Upper lobe of left lung (tissue), 6 donors: ENCODE measurements at regions not wholly inside any gene's neighbourhood (a gene's known extent, or its start where the extent isn't known, plus 50 kb on each side); places are given as distances from the start of the nearest gene placed in this dataset.

ENCODE experiments used
- ATAC-seq, 2 donors: fragments of 200-7000 bp; cut with Tn5 transposase; one replicate each; pipeline ENCODE4 v1.9.1; 2022; ENCODE audit warnings: mild to moderate bottlenecking in 2 of 2, moderate library complexity in 2 of 2; ENCODE audit not compliant: low FRiP score in 2 of 2
- DNase-seq, 2 donors: peaks; one replicate each; pipeline ENCODE4 v3.0.0-alpha.2; 2019 to 2020
- H3K27ac ChIP-seq, 4 donors: fragments of 200-600 bp; sonication (generic); one replicate each; pipeline ENCODE4 v1.5.1; 2016 to 2019
- H3K27me3 ChIP-seq, 4 donors: fragments of 200-600 bp; sonication (generic); one replicate each; pipeline ENCODE4 v1.5.1; 2017 to 2019
- H3K36me3 ChIP-seq, 4 donors: fragments of 200-600 bp; sonication (generic); one replicate each; pipeline ENCODE4 v1.5.1; 2016 to 2019
- H3K4me1 ChIP-seq, 4 donors: fragments of 200-600 bp; sonication (generic); one replicate each; pipeline ENCODE4 v1.5.1; 2018 to 2019
- H3K4me3 ChIP-seq, 4 donors: fragments of 200-600 bp; sonication (generic); one replicate each; pipeline ENCODE4 v1.5.1; 2017 to 2019; ENCODE audit warnings: mild to moderate bottlenecking in 2 of 4, moderate library complexity in 1 of 4
- H3K9me3 ChIP-seq, 4 donors: fragments of 200-600 bp; sonication (generic); one replicate each; pipeline ENCODE4 v1.5.1; 2018 to 2019
- EP300 ChIP-seq, 4 donors: sonication (generic); formaldehyde crosslinking; IDR thresholded peaks; one replicate each; pipeline ENCODE4 v1.5.1; 2017; ENCODE audit warnings: antibody characterized with exemption in 4 of 4, control low read depth in 2 of 4
- POLR2A ChIP-seq, 4 donors: fragments of 450-650 bp; IDR thresholded peaks; one replicate each; pipeline ENCODE4 v1.5.1; 2016 to 2017; ENCODE audit warnings: antibody characterized with exemption in 4 of 4, mild to moderate bottlenecking in 2 of 4
- POLR2AphosphoS5 ChIP-seq, 2 donors: sonication (generic); formaldehyde crosslinking; IDR thresholded peaks; one replicate each; pipeline ENCODE4 v1.5.1; 2017; ENCODE audit warnings: antibody characterized with exemption in 2 of 2
- WGBS, 2 donors: methylation state at CpG; one replicate each; pipeline ENCODE4 v1.1.5; 2017 to 2018; 5-methylcytosine and 5-hydroxymethylcytosine counted together
- TF ChIP-seq, protein P1 (sequence below), 6 experiments: fragments of 450-650 bp in 4 of 6; fragments of 200-600 bp in 2 of 6; sonication (generic) in 2 of 6; IDR thresholded peaks; one replicate each; pipeline ENCODE4 v1.5.1; 2016 to 2019; ENCODE audit warnings: antibody characterized with exemption in 6 of 6
- donor health status: DM: no; HTN: no; CAD: no; lungs with moderate emphysema.
- donor health status: DM: no; HTN: yes; CAD: no; lungs with severe emphysema.

DNA sequence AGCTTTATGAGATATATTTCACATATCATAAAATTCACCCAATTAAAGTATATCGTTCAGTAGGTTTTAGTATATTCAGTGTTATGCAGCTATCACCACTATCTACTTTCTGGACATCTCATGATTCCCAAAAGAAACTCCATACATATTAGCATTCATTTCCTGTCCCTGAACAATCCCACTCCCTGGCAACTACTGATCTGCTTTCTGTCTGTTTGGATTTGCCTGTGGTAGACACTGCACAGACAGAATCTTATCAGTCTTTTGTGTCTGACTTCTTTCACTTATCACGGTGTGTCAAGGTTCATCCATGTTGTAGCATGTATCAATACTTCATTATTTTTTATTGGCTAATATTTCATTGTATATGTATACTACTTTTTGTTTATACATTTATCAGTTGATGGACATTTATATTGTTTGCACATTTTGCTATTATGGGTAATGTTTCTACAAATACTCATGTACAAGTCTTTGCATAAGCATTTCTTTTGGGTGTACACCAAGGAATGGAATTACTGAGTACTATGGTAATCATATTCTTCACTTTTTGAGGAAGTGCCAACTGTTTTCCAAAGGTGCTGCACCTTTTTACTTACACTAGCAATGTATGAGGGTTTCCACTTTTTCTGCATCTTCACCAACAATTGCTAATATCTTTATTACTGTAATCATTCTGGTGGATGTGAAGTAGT is 373.9 kb downstream of the AASDHPPT start:
- Histone ChIP-seq H3K4me3 (no peak overlapping the region), H3K9me3 (peaks cover 0 to 10% (median 0%) of the 10 kb centered on the region in 4 donors), H3K36me3 (no peaks in the 10 kb centered on the region), H3K27me3 (no peaks in the 10 kb centered on the region), H3K27ac (no peak overlapping the region), H3K4me1 (no peaks in the 10 kb centered on the region)
- WGBS, 2 donors: 43 to 58% methylated on average over 2 of the region's 2 CpGs
- no peak for DNase-seq
- TF ChIP-seq, protein P1, sequence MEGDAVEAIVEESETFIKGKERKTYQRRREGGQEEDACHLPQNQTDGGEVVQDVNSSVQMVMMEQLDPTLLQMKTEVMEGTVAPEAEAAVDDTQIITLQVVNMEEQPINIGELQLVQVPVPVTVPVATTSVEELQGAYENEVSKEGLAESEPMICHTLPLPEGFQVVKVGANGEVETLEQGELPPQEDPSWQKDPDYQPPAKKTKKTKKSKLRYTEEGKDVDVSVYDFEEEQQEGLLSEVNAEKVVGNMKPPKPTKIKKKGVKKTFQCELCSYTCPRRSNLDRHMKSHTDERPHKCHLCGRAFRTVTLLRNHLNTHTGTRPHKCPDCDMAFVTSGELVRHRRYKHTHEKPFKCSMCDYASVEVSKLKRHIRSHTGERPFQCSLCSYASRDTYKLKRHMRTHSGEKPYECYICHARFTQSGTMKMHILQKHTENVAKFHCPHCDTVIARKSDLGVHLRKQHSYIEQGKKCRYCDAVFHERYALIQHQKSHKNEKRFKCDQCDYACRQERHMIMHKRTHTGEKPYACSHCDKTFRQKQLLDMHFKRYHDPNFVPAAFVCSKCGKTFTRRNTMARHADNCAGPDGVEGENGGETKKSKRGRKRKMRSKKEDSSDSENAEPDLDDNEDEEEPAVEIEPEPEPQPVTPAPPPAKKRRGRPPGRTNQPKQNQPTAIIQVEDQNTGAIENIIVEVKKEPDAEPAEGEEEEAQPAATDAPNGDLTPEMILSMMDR (IDR thresholded peaks at IDR 0.05): no peak
- TF ChIP-seq POLR2A (IDR thresholded peaks at IDR 0.05) (no peak), POLR2AphosphoS5 (IDR thresholded peaks at IDR 0.05) (no peak), EP300 (IDR thresholded peaks at IDR 0.05) (no peak)
- ATAC-seq: no peak

DNA sequence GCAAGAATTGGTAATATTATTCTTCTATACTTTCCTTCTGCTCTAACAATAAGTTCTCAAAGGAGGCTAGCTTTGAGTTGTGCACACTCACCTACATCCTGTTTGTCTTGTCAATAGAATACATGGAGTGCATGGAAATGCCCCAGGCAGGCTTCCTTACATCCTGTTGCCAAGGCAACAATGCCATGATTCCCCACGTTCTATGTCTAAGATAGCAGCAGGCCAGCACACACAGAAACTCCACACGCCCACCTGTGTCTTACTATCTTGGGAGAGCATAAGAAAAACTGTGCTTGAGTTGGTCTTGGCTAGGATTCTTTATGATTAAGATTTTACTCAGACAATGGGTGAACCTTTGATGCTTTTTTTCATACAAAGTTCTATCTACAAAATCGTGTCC is 379.2 kb downstream of the AASDHPPT start:
- Histone ChIP-seq H3K27ac (no peak overlapping the region), H3K36me3 (no peaks in the 10 kb centered on the region), H3K4me1 (no peaks in the 10 kb centered on the region), H3K4me3 (no peak overlapping the region), H3K9me3 (peaks cover 0 to 10% (median 0%) of the 10 kb centered on the region in 4 donors), H3K27me3 (no peaks in the 10 kb centered on the region)
- WGBS, 2 donors: 53 to 64% methylated on average over 3 of the region's 3 CpGs
- ATAC-seq (no peak), DNase-seq (no peak)
- TF ChIP-seq POLR2AphosphoS5 (IDR thresholded peaks at IDR 0.05): no peak
- TF ChIP-seq POLR2A (IDR thresholded peaks at IDR 0.05): no peak

DNA sequence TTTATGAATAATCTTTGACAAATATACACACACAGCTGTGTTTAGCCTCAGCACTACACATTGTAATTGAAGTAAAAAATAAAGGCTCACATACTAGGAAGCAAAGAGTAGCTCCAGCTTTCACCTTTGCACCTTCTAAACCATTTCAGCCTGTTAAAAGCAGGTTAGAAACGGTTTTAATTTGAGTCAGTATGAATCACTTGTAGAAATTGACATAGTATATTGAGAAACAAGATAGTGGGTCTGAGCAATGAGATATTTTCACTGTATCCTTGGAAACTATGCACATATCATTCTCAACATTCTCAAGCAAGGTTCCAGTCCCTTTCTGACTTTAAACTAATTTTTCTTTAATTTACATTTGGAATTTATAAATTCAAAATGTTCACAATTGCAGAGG is 380.3 kb downstream of the AASDHPPT start:
- Histone ChIP-seq H3K36me3 (no peaks in the 10 kb centered on the region), H3K4me3 (no peak overlapping the region), H3K27ac (no peak overlapping the region), H3K4me1 (no peaks in the 10 kb centered on the region), H3K27me3 (no peaks in the 10 kb centered on the region), H3K9me3 (peaks cover 0 to 10% (median 0%) of the 10 kb centered on the region in 4 donors)
- no peak for ATAC-seq
- WGBS, 2 donors: 33 to 43% methylated on average over 1 of the region's 1 CpG
- no peak for DNase-seq
- TF ChIP-seq POLR2A (IDR thresholded peaks at IDR 0.05): no peak
- TF ChIP-seq, protein P1 (IDR thresholded peaks at IDR 0.05): no peak
- no peak for TF ChIP-seq EP300 (IDR thresholded peaks at IDR 0.05)
- TF ChIP-seq POLR2AphosphoS5 (IDR thresholded peaks at IDR 0.05): no peak

DNA sequence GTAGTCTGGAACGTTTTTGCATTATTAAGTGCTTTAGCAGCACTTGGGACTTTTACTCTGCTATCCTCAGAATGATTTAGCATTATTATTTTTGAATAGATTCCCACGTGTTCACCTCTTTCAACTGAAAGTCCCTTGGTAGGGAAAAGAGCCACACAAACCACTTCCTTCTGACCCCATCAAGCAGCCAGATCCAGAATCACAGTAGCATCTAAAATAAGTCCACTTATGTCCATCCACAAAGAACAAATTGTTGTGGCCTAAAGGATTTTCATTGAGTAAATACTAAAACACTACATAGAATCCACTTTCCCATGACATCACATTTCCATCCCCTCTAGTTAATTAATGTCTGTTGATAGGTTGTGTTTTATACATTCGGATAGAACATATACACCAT is 381.7 kb downstream of the AASDHPPT start:
- no peak for ATAC-seq
- no peak overlapping the region for H3K27ac ChIP-seq
- no peaks in the 10 kb centered on the region for H3K4me1 ChIP-seq
- no peak overlapping the region for H3K4me3 ChIP-seq
- DNase-seq: no peak
- no peaks in the 10 kb centered on the region for H3K36me3 ChIP-seq
- 43 to 53% methylated on average over 3 of the region's 3 CpGs for WGBS, 2 donors
- TF ChIP-seq POLR2AphosphoS5 (IDR thresholded peaks at IDR 0.05): no peak
- TF ChIP-seq POLR2A (IDR thresholded peaks at IDR 0.05): no peak
- no peak for TF ChIP-seq EP300 (IDR thresholded peaks at IDR 0.05)
- TF ChIP-seq, protein P1 (IDR thresholded peaks at IDR 0.05): no peak
- no peaks in the 10 kb centered on the region for H3K27me3 ChIP-seq
- peaks cover 0 to under 1% (median 0%) of the 10 kb centered on the region in 4 donors for H3K9me3 ChIP-seq

DNA sequence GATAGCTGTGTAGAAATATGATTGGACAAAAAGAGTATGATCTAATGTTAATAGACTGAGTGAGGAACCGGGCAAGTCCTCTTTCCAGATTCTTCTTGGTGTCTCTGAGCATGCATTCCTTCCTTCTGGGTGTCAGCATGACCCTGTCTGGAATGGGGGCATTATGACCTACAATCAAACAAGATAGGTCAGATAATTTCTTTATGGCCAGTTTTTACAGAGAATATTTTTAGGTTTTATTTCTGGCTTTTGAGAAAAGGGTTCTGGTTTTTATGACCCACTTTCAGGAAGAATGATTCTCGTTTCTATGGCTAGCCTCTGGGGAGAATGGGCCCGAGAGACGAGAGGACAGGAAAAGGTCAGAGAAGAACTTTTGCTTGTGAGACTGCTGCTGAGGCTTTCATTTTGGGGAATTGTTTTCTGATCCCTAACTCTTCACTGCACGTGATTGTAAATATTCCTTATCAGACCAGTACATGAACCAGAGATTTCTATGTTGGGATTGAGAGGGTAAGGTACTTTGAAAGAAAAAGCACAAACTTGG is 383.8 kb downstream of the AASDHPPT start:
- Histone ChIP-seq H3K4me3 (no peak overlapping the region), H3K27ac (no peak overlapping the region), H3K27me3 (no peaks in the 10 kb centered on the region), H3K36me3 (no peaks in the 10 kb centered on the region), H3K4me1 (no peaks in the 10 kb centered on the region), H3K9me3 (no peaks in the 10 kb centered on the region)
- 48 to 66% methylated on average over 5 of the region's 5 CpGs for WGBS, 2 donors
- ATAC-seq (no peak), DNase-seq (no peak)
- TF ChIP-seq POLR2AphosphoS5 (IDR thresholded peaks at IDR 0.05) (no peak), EP300 (IDR thresholded peaks at IDR 0.05) (no peak), POLR2A (IDR thresholded peaks at IDR 0.05) (no peak)
- TF ChIP-seq, protein P1 (IDR thresholded peaks at IDR 0.05): no peak
